SU-DHL-6 (cell line): ENCODE measurements at regions not wholly inside any gene's neighbourhood (a gene's known extent, or its start where the extent isn't known, plus 50 kb on each side); places are given as distances from the start of the nearest gene placed in this dataset.

ENCODE experiments used
- CTCF ChIP-seq: fragments of 200-600 bp; sonication (generic); IDR thresholded peaks from one replicate; pipeline ENCODE4 v1.5.1; 2017; ENCODE audit warnings: antibody characterized with exemption, mild to moderate bottlenecking, low read length, moderate library complexity; ENCODE audit not compliant: insufficient read depth, poor library complexity, severe bottlenecking
- EZH2phosphoT487 ChIP-seq: fragments of 200-600 bp; sonication (generic), shearing (Covaris generic); conservative IDR thresholded peaks from 2 replicates; pipeline ENCODE4 v1.6.1; 2018; ENCODE audit warnings: mild to moderate bottlenecking, antibody characterized with exemption, low read length, moderate library complexity, mixed read lengths

GRCh38 chr6:112941613-112942012 lies 594.5 kb downstream of the RFPL4B start:
- TF ChIP-seq CTCF, result no peak
- no peak for TF ChIP-seq EZH2phosphoT487
